H1 (cell line): ENCODE measurements at regions not wholly inside any gene's neighbourhood (a gene's known extent, or its start where the extent isn't known, plus 50 kb on each side); places are given as distances from the start of the nearest gene placed in this dataset.

ENCODE experiments used
- CTCF ChIA-PET: fragments of 300-600 bp; sonication (Branson Sonifier 250); formaldehyde crosslinking; loops from one replicate; lab custom pipeline; 2021; ENCODE audit not compliant: partially characterized antibody; lab: Charles Lee
- POLR2A ChIA-PET: fragments of 300-600 bp; sonication (Branson Sonifier 250); formaldehyde crosslinking; loops from one replicate; lab custom pipeline; 2021; ENCODE audit warnings: inconsistent platforms; ENCODE audit not compliant: partially characterized antibody; lab: Charles Lee
- DNase-seq, 2 experiments: peaks; one replicate each; pipeline versions ENCODE4 v3.0.0 to v3.0.0-alpha.2; 2010 to 2022; ENCODE audit warnings: low spot score in 2 of 2, low read depth in 1 of 2, mixed read lengths in 1 of 2
- FAIRE-seq: peaks from 2 replicates; lab custom pipeline; 2011; peaks lifted over from hg19 to GRCh38; lab: Jason Lieb, UNC
- H2AFZ ChIP-seq: 2 replicates; pipeline ENCODE4 v1.8.1; 2012; ENCODE audit warnings: low read length, inconsistent platforms
- H2AK5ac ChIP-seq: 2 replicates; pipeline ENCODE4 v1.6.1; 2013; ENCODE audit warnings: low read depth, low read length
- H2BK120ac ChIP-seq: replicated peaks from 2 replicates; pipeline ENCODE3; 2013; ENCODE audit warnings: low read depth, low read length, inconsistent platforms
- H2BK12ac ChIP-seq: 2 replicates; pipeline ENCODE4 v1.6.1; 2013; ENCODE audit warnings: low read depth, low read length
- H2BK15ac ChIP-seq: 2 replicates; pipeline ENCODE4 v1.6.1; 2013; ENCODE audit warnings: low read length
- H2BK20ac ChIP-seq: 2 replicates; pipeline ENCODE4 v1.6.1; 2013; ENCODE audit warnings: low read length
- H2BK5ac ChIP-seq: 2 replicates; pipeline ENCODE4 v1.6.1; 2013; ENCODE audit warnings: low read depth, low read length
- H3K14ac ChIP-seq: 2 replicates; pipeline ENCODE4 v1.6.1; 2013; ENCODE audit warnings: inconsistent platforms; ENCODE audit not compliant: insufficient read length
- H3K18ac ChIP-seq: 2 replicates; pipeline ENCODE4 v1.6.1; 2013; ENCODE audit warnings: low read length; ENCODE audit errors: extremely low read depth
- H3K23ac ChIP-seq: 2 replicates; pipeline ENCODE4 v1.6.1; 2013; ENCODE audit warnings: inconsistent platforms; ENCODE audit not compliant: insufficient read length
- H3K23me2 ChIP-seq: 2 replicates; pipeline ENCODE4 v1.6.1; 2013; ENCODE audit warnings: low read depth, low read length
- H3K27ac ChIP-seq: 2 replicates; pipeline ENCODE4 v1.6.1; 2011; ENCODE audit warnings: low read depth, low read length, inconsistent platforms
- H3K27me3 ChIP-seq, 4 experiments: replicated peaks in 1 of 4; 1 replicate in 1 of 4; 2 replicates in 3 of 4; pipeline versions ENCODE4 v1.6.1 to v1.8.1; 2011 to 2013; ENCODE audit warnings: low read length in 3 of 4, mild to moderate bottlenecking in 3 of 4, inconsistent platforms in 2 of 4, mixed read lengths in 2 of 4, moderate library complexity in 1 of 4; ENCODE audit not compliant: control insufficient read depth in 3 of 4, insufficient read depth in 3 of 4; ENCODE audit errors: extremely low read depth in 1 of 4
- H3K36me3 ChIP-seq, 4 experiments: 2 replicates each; pipeline versions ENCODE4 v1.6.1 to v1.8.1; 2011 to 2013; ENCODE audit warnings: mild to moderate bottlenecking in 4 of 4, low read length in 3 of 4, moderate library complexity in 2 of 4, control low read depth in 1 of 4, inconsistent platforms in 1 of 4; ENCODE audit not compliant: insufficient read depth in 4 of 4, control insufficient read depth in 2 of 4
- H3K4ac ChIP-seq: replicated peaks from 2 replicates; pipeline ENCODE3; 2013; ENCODE audit warnings: low read length, low read depth, mixed read lengths, inconsistent platforms; ENCODE audit not compliant: insufficient read length
- H3K4me1 ChIP-seq, 4 experiments: replicated peaks in 1 of 4; 1 replicate in 1 of 4; 2 replicates in 3 of 4; pipeline versions ENCODE4 v1.6.1 to v1.8.1; 2011 to 2013; ENCODE audit warnings: low read length in 3 of 4, inconsistent platforms in 2 of 4, mixed read lengths in 1 of 4; ENCODE audit not compliant: insufficient read depth in 4 of 4, control insufficient read depth in 3 of 4
- H3K4me2 ChIP-seq, 2 experiments: 2 replicates each; pipeline versions ENCODE4 v1.6.1 to v1.8.1; 2011 to 2013; ENCODE audit warnings: low read depth in 2 of 2, low read length in 2 of 2, control low read depth in 1 of 2, inconsistent platforms in 1 of 2, mild to moderate bottlenecking in 1 of 2; ENCODE audit not compliant: insufficient read depth in 1 of 2
- H3K4me3 ChIP-seq, 4 experiments: fragments of 200-600, 300-600 bp in 1 of 4; sonication (generic), shearing (Covaris generic), sonication (Bioruptor Twin) in 1 of 4; 2 replicates each; pipeline versions ENCODE4 v1.5.1 to v1.8.1; 2011 to 2016; ENCODE audit warnings: low read length in 4 of 4, low read depth in 3 of 4, control low read depth in 2 of 4, inconsistent platforms in 2 of 4, mild to moderate bottlenecking in 2 of 4, mixed read lengths in 1 of 4, moderate library complexity in 1 of 4; ENCODE audit not compliant: insufficient read depth in 2 of 4; ENCODE audit errors: extremely low read depth in 1 of 4
- H3K56ac ChIP-seq: replicated peaks from 2 replicates; pipeline ENCODE3; 2013; ENCODE audit warnings: low read depth, mild to moderate bottlenecking, mixed read lengths, low read length, inconsistent platforms; ENCODE audit not compliant: insufficient read length
- H3K79me1 ChIP-seq: 2 replicates; pipeline ENCODE4 v1.6.1; 2013; ENCODE audit warnings: low read depth, low read length, control low read depth
- H3K79me2 ChIP-seq, 2 experiments: 2 replicates each; pipeline versions ENCODE4 v1.6.1 to v1.8.1; 2012 to 2013; ENCODE audit warnings: low read length in 2 of 2, mild to moderate bottlenecking in 2 of 2, inconsistent platforms in 1 of 2; ENCODE audit not compliant: insufficient read depth in 2 of 2, control insufficient read depth in 1 of 2
- H3K9ac ChIP-seq, 4 experiments: replicated peaks in 1 of 4; 1 replicate in 1 of 4; 2 replicates in 3 of 4; pipeline versions ENCODE4 v1.6.1 to v1.8.1; 2011 to 2013; ENCODE audit warnings: low read depth in 3 of 4, low read length in 3 of 4, control low read depth in 2 of 4, mild to moderate bottlenecking in 2 of 4, moderate library complexity in 2 of 4, inconsistent platforms in 1 of 4; ENCODE audit errors: extremely low read depth in 1 of 4
- H3K9me3 ChIP-seq, 2 experiments: 2 replicates each; pipeline versions ENCODE4 v1.6.1 to v1.8.1; 2012 to 2013; ENCODE audit warnings: mild to moderate bottlenecking in 2 of 2, moderate library complexity in 2 of 2, control low read depth in 1 of 2, inconsistent platforms in 1 of 2, low read depth in 1 of 2, low read length in 1 of 2, mixed read lengths in 1 of 2; ENCODE audit not compliant: insufficient read depth in 2 of 2
- H4K20me1 ChIP-seq, 2 experiments: replicated peaks in 1 of 2; 2 replicates each; pipeline versions ENCODE3 to v1.8.1; 2011 to 2013; ENCODE audit warnings: inconsistent platforms in 2 of 2, low read length in 2 of 2, mild to moderate bottlenecking in 1 of 2; ENCODE audit not compliant: insufficient read depth in 2 of 2, control insufficient read depth in 1 of 2
- H4K5ac ChIP-seq: 2 replicates; pipeline ENCODE4 v1.6.1; 2013; ENCODE audit warnings: low read length, low read depth, mixed read lengths, inconsistent platforms; ENCODE audit not compliant: insufficient read length
- H4K8ac ChIP-seq: 2 replicates; pipeline ENCODE4 v1.8.0; 2013; ENCODE audit warnings: mild to moderate bottlenecking, moderate library complexity, low read length, inconsistent platforms; ENCODE audit not compliant: insufficient read depth; ENCODE audit errors: extremely low read depth
- H4K91ac ChIP-seq: replicated peaks from 2 replicates; pipeline ENCODE3; 2013; ENCODE audit warnings: low read length, mixed read lengths, inconsistent platforms; ENCODE audit not compliant: insufficient read length
- CREB1 ChIP-seq: IDR thresholded peaks from 2 replicates; pipeline ENCODE4 v1.6.1; 2012; ENCODE audit warnings: inconsistent platforms
- GTF2F1 ChIP-seq: IDR thresholded peaks from 2 replicates; pipeline ENCODE4 v1.6.1; 2012; ENCODE audit warnings: low read depth, low read length, improper control_type of control experiment, borderline replicate concordance
- NANOG ChIP-seq: IDR thresholded peaks from 2 replicates; pipeline ENCODE4 v1.6.1; 2011; ENCODE audit warnings: low read length, low read depth, mild to moderate bottlenecking, inconsistent platforms; ENCODE audit not compliant: insufficient read depth, poor library complexity, severe bottlenecking
- TAF7 ChIP-seq: optimal IDR thresholded peaks from 2 replicates; pipeline ENCODE3; 2011; ENCODE audit warnings: low read depth, mild to moderate bottlenecking, inconsistent platforms, low read length, moderate library complexity, borderline replicate concordance
- TEAD4 ChIP-seq: IDR thresholded peaks from 2 replicates; pipeline ENCODE4 v1.6.1; 2012; ENCODE audit warnings: low read depth, low read length, inconsistent platforms, mixed read lengths
- WGBS, 2 experiments: shearing (Covaris generic) in 1 of 2; methylation state at CpG; one replicate each; pipeline versions ENCODE4 v1.1.6 to v1.1.7; 2013 to 2015; ENCODE audit warnings: low lambda C conversion rate in 2 of 2, mixed read lengths in 2 of 2, inconsistent platforms in 1 of 2, low coverage in 1 of 2, missing lambda C conversion rate in 1 of 2; ENCODE audit not compliant: insufficient replicate concordance in 2 of 2, insufficient coverage in 1 of 2, insufficient read length in 1 of 2; ENCODE audit errors: extremely low coverage in 1 of 2, missing lambda C conversion rate in 1 of 2; 5-methylcytosine and 5-hydroxymethylcytosine counted together
- TF ChIP-seq, protein P1 (sequence below): IDR thresholded peaks from 2 replicates; pipeline ENCODE4 v1.6.1; 2012; ENCODE audit warnings: low read length, inconsistent platforms

DNA sequence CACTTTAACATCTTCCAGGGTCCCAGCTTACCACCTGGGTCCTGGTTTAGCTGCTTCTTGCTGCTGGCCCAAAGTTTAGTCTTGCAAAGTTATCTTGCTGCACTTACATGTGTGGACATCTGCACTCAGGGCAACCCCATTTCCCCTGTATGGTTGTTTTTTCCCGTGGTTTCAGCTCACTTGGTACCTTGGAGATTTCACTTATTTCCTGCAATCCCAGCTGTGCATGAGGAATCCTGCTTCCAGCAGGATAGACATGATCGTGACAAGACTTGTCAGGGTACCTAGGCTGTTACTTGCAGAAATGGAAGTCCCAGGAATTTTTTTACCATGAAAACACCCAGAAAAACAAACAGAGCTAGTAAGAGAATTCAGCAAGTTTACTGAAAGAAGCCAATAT lies 95.9 kb upstream of the LEP start:
- POLR2A ChIA-PET, result no interaction called here
- TF ChIP-seq CREB1, result no peak
- TF ChIP-seq NANOG, result no peak
- TF ChIP-seq TEAD4, result no peak
- no peak for TF ChIP-seq GTF2F1
- TF ChIP-seq, protein P1, sequence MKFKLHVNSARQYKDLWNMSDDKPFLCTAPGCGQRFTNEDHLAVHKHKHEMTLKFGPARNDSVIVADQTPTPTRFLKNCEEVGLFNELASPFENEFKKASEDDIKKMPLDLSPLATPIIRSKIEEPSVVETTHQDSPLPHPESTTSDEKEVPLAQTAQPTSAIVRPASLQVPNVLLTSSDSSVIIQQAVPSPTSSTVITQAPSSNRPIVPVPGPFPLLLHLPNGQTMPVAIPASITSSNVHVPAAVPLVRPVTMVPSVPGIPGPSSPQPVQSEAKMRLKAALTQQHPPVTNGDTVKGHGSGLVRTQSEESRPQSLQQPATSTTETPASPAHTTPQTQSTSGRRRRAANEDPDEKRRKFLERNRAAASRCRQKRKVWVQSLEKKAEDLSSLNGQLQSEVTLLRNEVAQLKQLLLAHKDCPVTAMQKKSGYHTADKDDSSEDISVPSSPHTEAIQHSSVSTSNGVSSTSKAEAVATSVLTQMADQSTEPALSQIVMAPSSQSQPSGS, result no peak
- TF ChIP-seq TAF7, result no peak
- H3K4ac ChIP-seq, result no peak overlapping the region
- CTCF ChIA-PET, result interaction anchor here (0.6 to 2.4 kb wide), 6 partner anchors 10 to 126 kb away, joined by 3 to 15 read pairs (median 5); no protein-coding TSS in a partner anchor
- H3K4me1 ChIP-seq, result no peaks in the 10 kb centered on the region
- no peak overlapping the region for H2BK20ac ChIP-seq
- no peak overlapping the region for H2AK5ac ChIP-seq
- peak overlapping the region; percentile 48 for H3K14ac ChIP-seq
- DNase-seq (peak in 1 of 2 experiments; percentile 20), FAIRE-seq (no peak)
- H3K9ac ChIP-seq, result no peak overlapping the region
- H2BK12ac ChIP-seq, result no peak overlapping the region
- no peaks in the 10 kb centered on the region for H3K79me1 ChIP-seq
- H3K27ac ChIP-seq, result no peak overlapping the region
- H3K36me3 ChIP-seq, result no peaks in the 10 kb centered on the region
- H3K9me3 ChIP-seq, result peaks cover 2 to 3% of the 10 kb centered on the region in 2 experiments; a peak in 1 of 4 replicates
- no peak overlapping the region for H2BK5ac ChIP-seq
- WGBS, 2 experiments, result 82% methylated on average over 2 of the region's 2 CpGs; no CpG with 5 or more reads in 1 of the 2 experiments
- H2BK120ac ChIP-seq, result no peak overlapping the region
- no peak overlapping the region for H2BK15ac ChIP-seq
- no peak overlapping the region for H3K4me2 ChIP-seq
- no peak overlapping the region for H4K5ac ChIP-seq
- H3K27me3 ChIP-seq, result no peaks in the 10 kb centered on the region; a peak in 1 of 7 replicates
- H3K18ac ChIP-seq, result no peak overlapping the region
- H4K8ac ChIP-seq, result no peak overlapping the region
- no peak overlapping the region for H3K4me3 ChIP-seq
- no peaks in the 10 kb centered on the region for H4K20me1 ChIP-seq
- no peak overlapping the region for H2AFZ ChIP-seq
- H3K23me2 ChIP-seq, result no peaks in the 10 kb centered on the region
- H3K23ac ChIP-seq, result no peak overlapping the region
- no peaks in the 10 kb centered on the region for H3K79me2 ChIP-seq
- no peak overlapping the region for H3K56ac ChIP-seq
- no peak overlapping the region for H4K91ac ChIP-seq
